SK-N-SH treated with all-trans-retinoic acid at 6 μM for 48 hours (cell line): ENCODE measurements at regions not wholly inside any gene's neighbourhood (a gene's known extent, or its start where the extent isn't known, plus 50 kb on each side); places are given as distances from the start of the nearest gene placed in this dataset.

Experiments used
- ATAC-seq: fragments of 200-7000 bp; cut with Tn5 transposase; 3 replicates; pipeline ENCODE4 v1.9.1; 2020; ENCODE audit warnings: mild to moderate bottlenecking, moderate library complexity
- ARNTL ChIP-seq: fragments of 450-650 bp; formaldehyde crosslinking; IDR thresholded peaks from 2 replicates; pipeline ENCODE4 v1.5.0; 2020; ENCODE audit warnings: low read depth, mild to moderate bottlenecking, moderate library complexity, borderline replicate concordance
- BACH2 ChIP-seq: fragments of 250-450 bp; sonication (Bioruptor Pico); IDR thresholded peaks from 2 replicates; pipeline ENCODE4 v1.9.0; 2021; ENCODE audit warnings: mild to moderate bottlenecking, borderline replicate concordance
- CSDC2 ChIP-seq: fragments of 250-450 bp; sonication (Bioruptor Pico); IDR thresholded peaks from 2 replicates; pipeline ENCODE4 v1.5.0; 2020; ENCODE audit warnings: mild to moderate bottlenecking, moderate library complexity
- ESRRG ChIP-seq: fragments of 250-450 bp; sonication (Bioruptor Pico); IDR thresholded peaks from 2 replicates; pipeline ENCODE4 v1.6.1; 2021; ENCODE audit warnings: mild to moderate bottlenecking
- OSR1 ChIP-seq: fragments of 250-450 bp; sonication (Bioruptor Pico); IDR thresholded peaks from 2 replicates; pipeline ENCODE4 v1.8.0; 2022; ENCODE audit warnings: moderate library complexity, mild to moderate bottlenecking, inconsistent platforms
- SNAI2 ChIP-seq: fragments of 250-450 bp; sonication (Bioruptor Pico); IDR thresholded peaks from 2 replicates; pipeline ENCODE4 v1.5.0; 2020; ENCODE audit warnings: mild to moderate bottlenecking, moderate library complexity
- TCF4 ChIP-seq: fragments of 250-450 bp; sonication (Bioruptor Pico); IDR thresholded peaks from 2 replicates; pipeline ENCODE4 v1.8.0; 2021; ENCODE audit warnings: mild to moderate bottlenecking, moderate library complexity, borderline replicate concordance
- ZC3H10 ChIP-seq: fragments of 250-450 bp; sonication (Bioruptor Pico); IDR thresholded peaks from 2 replicates; pipeline ENCODE4 v1.5.1; 2021; ENCODE audit warnings: mild to moderate bottlenecking, moderate library complexity
- ZFP3 ChIP-seq: fragments of 250-450 bp; sonication (Bioruptor Pico); IDR thresholded peaks from 2 replicates; pipeline ENCODE4 v1.5.0; 2020; ENCODE audit warnings: mild to moderate bottlenecking, moderate library complexity
- ZFP30 ChIP-seq: fragments of 450-650 bp; formaldehyde crosslinking; IDR thresholded peaks from 2 replicates; pipeline ENCODE4 v1.5.0; 2022; ENCODE audit warnings: mild to moderate bottlenecking, moderate library complexity
- ZNF565 ChIP-seq: fragments of 450-650 bp; formaldehyde crosslinking; conservative IDR thresholded peaks from 2 replicates; pipeline ENCODE4 v1.5.0; 2020; ENCODE audit warnings: low read depth, mild to moderate bottlenecking, moderate library complexity
- ZNF70 ChIP-seq: fragments of 450-650 bp; formaldehyde crosslinking; IDR thresholded peaks from 2 replicates; pipeline ENCODE4 v1.5.0; 2020; ENCODE audit warnings: mild to moderate bottlenecking, moderate library complexity
- ZNF8 ChIP-seq: fragments of 450-650 bp; formaldehyde crosslinking; IDR thresholded peaks from 2 replicates; pipeline ENCODE4 v1.5.0; 2020; ENCODE audit warnings: mild to moderate bottlenecking, moderate library complexity
- TF ChIP-seq, protein P1 (sequence below): fragments of 250-450 bp; sonication (Bioruptor Pico); IDR thresholded peaks from 2 replicates; pipeline ENCODE4 v1.5.0; 2020; ENCODE audit warnings: mild to moderate bottlenecking, moderate library complexity
- TF ChIP-seq, protein P2 (sequence below): fragments of 250-450 bp; sonication (Bioruptor Pico); IDR thresholded peaks from 2 replicates; pipeline ENCODE4 v1.5.1; 2021; ENCODE audit warnings: mild to moderate bottlenecking, moderate library complexity
- TF ChIP-seq, protein P3 (sequence below): fragments of 250-450 bp; sonication (Bioruptor Pico); IDR thresholded peaks from 2 replicates; pipeline ENCODE4 v1.8.0; 2021; ENCODE audit warnings: low read depth, mild to moderate bottlenecking, moderate library complexity, borderline replicate concordance
- TF ChIP-seq, protein P4 (sequence below): fragments of 250-450 bp; sonication (Bioruptor Pico); IDR thresholded peaks from 2 replicates; pipeline ENCODE4 v1.5.1; 2020; ENCODE audit warnings: low read depth, mild to moderate bottlenecking, moderate library complexity

DNA sequence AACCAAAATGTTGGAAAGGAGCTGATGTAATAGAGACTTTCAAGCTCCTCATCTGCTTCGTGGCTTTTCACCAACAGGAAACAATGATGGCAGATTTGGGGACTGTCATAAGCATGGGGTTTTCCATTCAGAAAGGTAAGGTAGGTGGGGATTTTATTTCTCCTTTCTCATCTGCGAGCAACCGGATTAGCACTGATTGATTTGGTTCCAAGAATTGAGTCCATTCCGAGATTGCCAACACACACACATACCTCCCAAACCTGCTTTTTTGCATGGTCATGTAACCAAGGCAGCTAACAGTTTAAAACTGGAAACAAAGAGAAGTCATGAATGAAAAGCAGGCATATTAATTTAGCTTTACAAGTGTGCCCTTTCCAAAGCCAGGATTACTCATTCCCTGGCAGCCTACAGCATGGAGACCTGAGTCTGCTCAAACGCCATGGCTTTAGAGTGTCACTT is 63.0 kb upstream of the LNX1 start:
- peak; percentile 82 for ATAC-seq
- TF ChIP-seq, protein P1, sequence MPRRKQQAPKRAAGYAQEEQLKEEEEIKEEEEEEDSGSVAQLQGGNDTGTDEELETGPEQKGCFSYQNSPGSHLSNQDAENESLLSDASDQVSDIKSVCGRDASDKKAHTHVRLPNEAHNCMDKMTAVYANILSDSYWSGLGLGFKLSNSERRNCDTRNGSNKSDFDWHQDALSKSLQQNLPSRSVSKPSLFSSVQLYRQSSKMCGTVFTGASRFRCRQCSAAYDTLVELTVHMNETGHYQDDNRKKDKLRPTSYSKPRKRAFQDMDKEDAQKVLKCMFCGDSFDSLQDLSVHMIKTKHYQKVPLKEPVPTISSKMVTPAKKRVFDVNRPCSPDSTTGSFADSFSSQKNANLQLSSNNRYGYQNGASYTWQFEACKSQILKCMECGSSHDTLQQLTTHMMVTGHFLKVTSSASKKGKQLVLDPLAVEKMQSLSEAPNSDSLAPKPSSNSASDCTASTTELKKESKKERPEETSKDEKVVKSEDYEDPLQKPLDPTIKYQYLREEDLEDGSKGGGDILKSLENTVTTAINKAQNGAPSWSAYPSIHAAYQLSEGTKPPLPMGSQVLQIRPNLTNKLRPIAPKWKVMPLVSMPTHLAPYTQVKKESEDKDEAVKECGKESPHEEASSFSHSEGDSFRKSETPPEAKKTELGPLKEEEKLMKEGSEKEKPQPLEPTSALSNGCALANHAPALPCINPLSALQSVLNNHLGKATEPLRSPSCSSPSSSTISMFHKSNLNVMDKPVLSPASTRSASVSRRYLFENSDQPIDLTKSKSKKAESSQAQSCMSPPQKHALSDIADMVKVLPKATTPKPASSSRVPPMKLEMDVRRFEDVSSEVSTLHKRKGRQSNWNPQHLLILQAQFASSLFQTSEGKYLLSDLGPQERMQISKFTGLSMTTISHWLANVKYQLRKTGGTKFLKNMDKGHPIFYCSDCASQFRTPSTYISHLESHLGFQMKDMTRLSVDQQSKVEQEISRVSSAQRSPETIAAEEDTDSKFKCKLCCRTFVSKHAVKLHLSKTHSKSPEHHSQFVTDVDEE, result no peak
- TF ChIP-seq, protein P2, sequence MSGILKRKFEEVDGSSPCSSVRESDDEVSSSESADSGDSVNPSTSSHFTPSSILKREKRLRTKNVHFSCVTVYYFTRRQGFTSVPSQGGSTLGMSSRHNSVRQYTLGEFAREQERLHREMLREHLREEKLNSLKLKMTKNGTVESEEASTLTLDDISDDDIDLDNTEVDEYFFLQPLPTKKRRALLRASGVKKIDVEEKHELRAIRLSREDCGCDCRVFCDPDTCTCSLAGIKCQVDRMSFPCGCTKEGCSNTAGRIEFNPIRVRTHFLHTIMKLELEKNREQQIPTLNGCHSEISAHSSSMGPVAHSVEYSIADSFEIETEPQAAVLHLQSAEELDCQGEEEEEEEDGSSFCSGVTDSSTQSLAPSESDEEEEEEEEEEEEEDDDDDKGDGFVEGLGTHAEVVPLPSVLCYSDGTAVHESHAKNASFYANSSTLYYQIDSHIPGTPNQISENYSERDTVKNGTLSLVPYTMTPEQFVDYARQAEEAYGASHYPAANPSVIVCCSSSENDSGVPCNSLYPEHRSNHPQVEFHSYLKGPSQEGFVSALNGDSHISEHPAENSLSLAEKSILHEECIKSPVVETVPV (CRISPR knock-in tag), result no peak
- no peak for TF ChIP-seq CSDC2 (CRISPR knock-in tag)
- TF ChIP-seq ZC3H10 (CRISPR knock-in tag), result no peak
- no peak for TF ChIP-seq TCF4 (CRISPR knock-in tag)
- no peak for TF ChIP-seq ZFP3
- TF ChIP-seq ZFP30, result no peak
- no peak for TF ChIP-seq ZNF70 (CRISPR knock-in tag)
- TF ChIP-seq ARNTL (CRISPR knock-in tag), result no peak
- TF ChIP-seq, all 23 proteins: peak for 0

DNA sequence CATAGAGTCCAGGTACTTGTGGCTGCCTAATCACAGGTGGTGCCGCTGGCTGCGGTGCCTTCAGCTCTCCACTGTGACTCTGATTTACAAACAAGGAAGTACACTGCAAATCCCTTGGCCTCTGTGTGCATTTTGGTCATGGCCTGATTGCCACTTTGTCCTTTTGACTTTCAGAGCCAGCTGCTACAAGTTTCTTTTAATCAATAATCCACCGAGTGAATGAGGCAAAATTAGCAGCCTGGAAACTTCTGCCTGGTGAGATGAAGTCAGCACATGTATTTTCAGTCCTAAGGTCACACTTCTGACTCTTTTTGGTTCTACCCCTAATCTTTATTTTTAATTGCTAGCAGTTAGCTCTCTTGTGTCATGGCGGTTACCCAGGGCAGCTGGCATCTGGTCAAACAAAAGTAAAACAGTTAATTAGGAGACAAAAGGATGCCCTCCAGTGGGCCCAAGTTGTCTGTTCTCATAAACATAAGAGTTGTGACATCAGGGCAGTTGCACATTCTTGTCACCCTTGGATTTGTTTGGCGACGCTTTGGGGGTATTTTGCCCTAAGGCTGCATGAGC is 62.3 kb upstream of the LNX1 start:
- TF ChIP-seq SNAI2 (CRISPR knock-in tag), result no peak
- TF ChIP-seq ESRRG (CRISPR knock-in tag), result no peak
- TF ChIP-seq, protein P1, result no peak
- no peak for TF ChIP-seq ZC3H10 (CRISPR knock-in tag)
- no peak for TF ChIP-seq ZNF8 (CRISPR knock-in tag)
- no peak for TF ChIP-seq TCF4 (CRISPR knock-in tag)
- TF ChIP-seq OSR1 (CRISPR knock-in tag), result no peak
- TF ChIP-seq, protein P3, sequence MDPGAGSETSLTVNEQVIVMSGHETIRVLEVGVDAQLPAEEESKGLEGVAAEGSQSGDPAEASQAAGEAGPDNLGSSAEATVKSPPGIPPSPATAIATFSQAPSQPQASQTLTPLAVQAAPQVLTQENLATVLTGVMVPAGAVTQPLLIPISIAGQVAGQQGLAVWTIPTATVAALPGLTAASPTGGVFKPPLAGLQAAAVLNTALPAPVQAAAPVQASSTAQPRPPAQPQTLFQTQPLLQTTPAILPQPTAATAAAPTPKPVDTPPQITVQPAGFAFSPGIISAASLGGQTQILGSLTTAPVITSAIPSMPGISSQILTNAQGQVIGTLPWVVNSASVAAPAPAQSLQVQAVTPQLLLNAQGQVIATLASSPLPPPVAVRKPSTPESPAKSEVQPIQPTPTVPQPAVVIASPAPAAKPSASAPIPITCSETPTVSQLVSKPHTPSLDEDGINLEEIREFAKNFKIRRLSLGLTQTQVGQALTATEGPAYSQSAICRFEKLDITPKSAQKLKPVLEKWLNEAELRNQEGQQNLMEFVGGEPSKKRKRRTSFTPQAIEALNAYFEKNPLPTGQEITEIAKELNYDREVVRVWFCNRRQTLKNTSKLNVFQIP (CRISPR knock-in tag), result no peak
- no peak for TF ChIP-seq BACH2 (CRISPR knock-in tag)
- no peak for ATAC-seq

DNA sequence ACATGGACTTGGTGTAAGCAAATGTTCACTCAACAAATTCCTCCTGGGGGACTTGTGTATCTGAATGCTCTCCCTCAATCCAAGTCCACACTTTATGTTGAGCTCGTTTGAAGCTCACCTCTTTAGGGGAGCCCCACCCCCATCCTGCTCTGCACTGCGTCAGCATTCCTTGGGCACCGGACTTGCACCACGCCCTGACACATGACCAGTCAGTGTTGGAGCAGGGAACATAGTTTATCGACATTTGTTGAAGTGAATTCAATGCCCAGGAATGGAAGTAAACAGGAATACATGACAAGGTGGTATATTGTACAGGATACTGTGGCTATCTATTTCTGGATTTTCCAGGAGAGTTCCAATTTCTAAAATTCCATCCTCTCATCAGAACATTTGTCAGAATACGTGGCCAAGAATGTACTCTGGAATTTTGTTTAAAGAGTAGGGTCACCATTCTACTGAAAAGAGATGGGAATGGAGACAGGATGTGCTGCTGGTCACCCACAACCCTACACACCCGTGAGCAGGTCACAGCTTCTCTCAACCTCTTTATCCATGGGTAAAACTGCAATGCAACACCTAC is 60.0 kb upstream of the LNX1 start:
- no peak for ATAC-seq
- TF ChIP-seq CSDC2 (CRISPR knock-in tag), result no peak
- TF ChIP-seq, protein P4, sequence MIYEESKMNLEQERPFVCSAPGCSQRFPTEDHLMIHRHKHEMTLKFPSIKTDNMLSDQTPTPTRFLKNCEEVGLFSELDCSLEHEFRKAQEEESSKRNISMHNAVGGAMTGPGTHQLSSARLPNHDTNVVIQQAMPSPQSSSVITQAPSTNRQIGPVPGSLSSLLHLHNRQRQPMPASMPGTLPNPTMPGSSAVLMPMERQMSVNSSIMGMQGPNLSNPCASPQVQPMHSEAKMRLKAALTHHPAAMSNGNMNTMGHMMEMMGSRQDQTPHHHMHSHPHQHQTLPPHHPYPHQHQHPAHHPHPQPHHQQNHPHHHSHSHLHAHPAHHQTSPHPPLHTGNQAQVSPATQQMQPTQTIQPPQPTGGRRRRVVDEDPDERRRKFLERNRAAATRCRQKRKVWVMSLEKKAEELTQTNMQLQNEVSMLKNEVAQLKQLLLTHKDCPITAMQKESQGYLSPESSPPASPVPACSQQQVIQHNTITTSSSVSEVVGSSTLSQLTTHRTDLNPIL, result no peak

DNA sequence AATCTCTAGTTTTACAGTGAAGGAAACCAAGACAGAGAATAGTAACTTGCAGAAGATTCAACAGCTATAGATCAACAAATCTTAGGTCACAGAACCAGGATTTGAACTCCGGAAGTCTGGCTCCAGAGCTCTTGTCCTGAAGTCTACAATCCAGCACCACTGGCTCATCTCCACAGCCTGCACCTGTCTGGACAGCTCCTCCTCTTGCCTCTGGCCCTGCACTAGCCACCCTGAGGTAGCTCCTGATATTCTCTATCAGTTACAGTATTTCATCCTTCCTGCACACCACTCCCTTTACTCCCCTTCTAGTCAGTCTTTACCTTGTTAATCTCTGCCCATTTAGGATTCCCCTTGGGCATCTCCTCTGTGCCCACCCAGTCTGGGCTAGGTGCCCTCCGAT is 58.1 kb upstream of the LNX1 start:
- TF ChIP-seq OSR1 (CRISPR knock-in tag) (no peak), ZFP3 (no peak), ZNF565 (CRISPR knock-in tag) (no peak), ZNF70 (CRISPR knock-in tag) (no peak)
- TF ChIP-seq, protein P4, result no peak
- TF ChIP-seq, protein P1, result no peak
- no peak for ATAC-seq
